B cell (primary cell): ENCODE measurements at regions not wholly inside any gene's neighbourhood (a gene's known extent, or its start where the extent isn't known, plus 50 kb on each side); places are given as distances from the start of the nearest gene placed in this dataset.

Source experiments
- ATAC-seq: fragments of 200-7000 bp; cut with Tn5 transposase; one replicate; pipeline ENCODE4 v1.10.0; 2021; ENCODE audit warnings: low read depth, mild to moderate bottlenecking, moderate number of reproducible peaks, moderate library complexity
- CTCF ChIA-PET: fragments of 350-600 bp; sonication (Branson Sonifier 250); formaldehyde crosslinking; loops from one replicate; lab custom pipeline; 2021; ENCODE audit warnings: antibody characterized with exemption, inconsistent platforms; lab: Charles Lee
- POLR2A ChIA-PET: fragments of 350-600 bp; sonication (Branson Sonifier 250); formaldehyde crosslinking; loops from one replicate; lab custom pipeline; 2021; ENCODE audit warnings: antibody characterized with exemption; lab: Charles Lee
- DNase-seq: peaks from one replicate; pipeline ENCODE4 v3.0.0; 2013
- H2AFZ ChIP-seq: 2 replicates; pipeline ENCODE4 v1.6.1; 2012; ENCODE audit warnings: mild to moderate bottlenecking, low read depth, low read length; ENCODE audit not compliant: insufficient read depth, poor library complexity, severe bottlenecking
- H3K27ac ChIP-seq, 2 donors: 1 replicate in 1 of 2; 2 replicates in 1 of 2; pipeline ENCODE4 v1.5.1; 2012 to 2013; ENCODE audit warnings: low read length in 2 of 2, mild to moderate bottlenecking in 2 of 2, moderate library complexity in 1 of 2
- H3K27me3 ChIP-seq, 4 experiments: fragments of 200-600 bp in 1 of 4; sonication (generic) in 1 of 4; replicated peaks in 1 of 4; 1 replicate in 2 of 4; 2 replicates in 2 of 4; pipeline versions ENCODE4 v1.6.1 to v1.7.0; 2013 to 2016; ENCODE audit warnings: low read length in 3 of 4, mild to moderate bottlenecking in 2 of 4, mixed read lengths in 1 of 4, moderate library complexity in 1 of 4; ENCODE audit not compliant: insufficient read depth in 4 of 4, control insufficient read depth in 3 of 4; ENCODE audit errors: control extremely low read depth in 1 of 4
- H3K36me3 ChIP-seq, 2 experiments: replicated peaks in 1 of 2; 1 replicate in 1 of 2; 2 replicates in 1 of 2; pipeline versions ENCODE4 v1.6.1 to v1.7.1; 2013; ENCODE audit warnings: low read length in 1 of 2; ENCODE audit not compliant: insufficient read depth in 2 of 2, control insufficient read depth in 1 of 2; ENCODE audit errors: control extremely low read depth in 1 of 2, extremely low read depth in 1 of 2
- H3K4me1 ChIP-seq, 2 donors: fragments of 200-600 bp in 1 of 2; sonication (generic) in 1 of 2; 1 replicate in 1 of 2; 2 replicates in 1 of 2; pipeline versions ENCODE4 v1.5.1 to v1.6.1; 2013 to 2017; ENCODE audit warnings: low read length in 2 of 2; ENCODE audit not compliant: control insufficient read depth in 2 of 2, insufficient read depth in 2 of 2
- H3K4me2 ChIP-seq: replicated peaks from 2 replicates; pipeline ENCODE3; 2012; ENCODE audit warnings: mild to moderate bottlenecking, low read depth, low read length; ENCODE audit not compliant: poor library complexity, severe bottlenecking
- H3K4me3 ChIP-seq, 5 experiments: fragments of 200-600 bp in 1 of 5; sonication (generic) in 1 of 5; 1 replicate in 3 of 5; 2 replicates in 2 of 5; pipeline versions ENCODE4 v1.5.1 to v1.7.0; 2011 to 2016; ENCODE audit warnings: low read length in 4 of 5, mild to moderate bottlenecking in 4 of 5, low read depth in 2 of 5, control low read depth in 1 of 5, moderate library complexity in 1 of 5; ENCODE audit not compliant: insufficient read depth in 1 of 5; ENCODE audit errors: control extremely low read depth in 1 of 5, extremely low read depth in 1 of 5
- H3K79me2 ChIP-seq: fragments of 200-600 bp; sonication (generic); one replicate; pipeline ENCODE4 v1.6.0; 2016; ENCODE audit warnings: low read length; ENCODE audit not compliant: control insufficient read depth, insufficient read depth
- H3K9ac ChIP-seq: fragments of 200-600 bp; sonication (generic); 2 replicates; pipeline ENCODE4 v1.6.1; 2017; ENCODE audit warnings: mild to moderate bottlenecking, low read length, moderate library complexity
- H3K9me3 ChIP-seq, 3 donors: one replicate each; pipeline versions ENCODE4 v1.6.1 to v1.7.1; 2013; ENCODE audit warnings: low read length in 2 of 3; ENCODE audit not compliant: control insufficient read depth in 2 of 3, insufficient read depth in 1 of 3; ENCODE audit errors: control extremely low read depth in 1 of 3
- H4K20me1 ChIP-seq: 2 replicates; pipeline ENCODE4 v1.6.0; 2012; ENCODE audit warnings: mild to moderate bottlenecking, low read length; ENCODE audit not compliant: insufficient read depth, control insufficient read depth, poor library complexity, severe bottlenecking
- H3K27ac Mint-ChIP-seq: one replicate; pipeline ENCODE4 v1.8.0; 2021; ENCODE audit warnings: mixed read lengths
- H3K27me3 Mint-ChIP-seq: one replicate; pipeline ENCODE4 v1.8.0; 2021; ENCODE audit warnings: mixed read lengths
- H3K4me1 Mint-ChIP-seq: one replicate; pipeline ENCODE4 v1.8.0; 2021; ENCODE audit warnings: mixed read lengths
- H3K4me3 Mint-ChIP-seq: one replicate; pipeline ENCODE4 v1.8.0; 2021; ENCODE audit warnings: mixed read lengths
- H3K9me3 Mint-ChIP-seq: one replicate; pipeline ENCODE4 v1.8.0; 2022; ENCODE audit warnings: mixed read lengths; ENCODE audit not compliant: insufficient read depth
- CTCF ChIP-seq: fragments of 200-600 bp; IDR thresholded peaks from one replicate; pipeline ENCODE4 v1.8.0; 2022; ENCODE audit warnings: antibody characterized with exemption, mild to moderate bottlenecking
- EZH2 ChIP-seq: IDR thresholded peaks from 2 replicates; pipeline ENCODE4 v1.6.1; 2012; ENCODE audit warnings: borderline replicate concordance, low read depth, mild to moderate bottlenecking, moderate library complexity, low read length; ENCODE audit not compliant: insufficient read depth, poor library complexity, severe bottlenecking
- whole genome bisulfite sequencing: methylation state at CpG from one replicate; pipeline ENCODE4 v1.1.5; 2013; ENCODE audit warnings: missing lambda C conversion rate; ENCODE audit not compliant: insufficient coverage; 5-methylcytosine and 5-hydroxymethylcytosine counted together
- intact Hi-C: fragments of 100-400 bp; cut with micrococcal nuclease; formaldehyde crosslinking; loops from one replicate; pipeline ENCODE4 v1.10.0; 2022

GRCh38 chr9:88235615-88236014, 97.3 kb upstream of the SPATA31C2 start:
- H3K79me2 ChIP-seq = no peaks in the 10 kb centered on the region
- H3K4me2 ChIP-seq = no peak overlapping the region
- Mint-ChIP-seq H3K9me3 (peaks cover 3% of the 10 kb centered on the region), H3K27ac (no peak overlapping the region), H3K27me3 (no peaks in the 10 kb centered on the region), H3K4me1 (no peaks in the 10 kb centered on the region), H3K4me3 (no peak overlapping the region)
- H3K9ac ChIP-seq = no peak overlapping the region
- ChIA-PET CTCF (no interaction called here), POLR2A (no interaction called here)
- DNase-seq = no peak
- peaks cover 0 to 5% (median 0%) of the 10 kb centered on the region in 3 donors for H3K9me3 ChIP-seq
- no peak for ATAC-seq
- TF ChIP-seq EZH2 (no peak), CTCF (no peak)
- no peaks in the 10 kb centered on the region for H3K36me3 ChIP-seq
- H3K27ac ChIP-seq = no peak overlapping the region
- no peaks in the 10 kb centered on the region for H3K27me3 ChIP-seq
- no peak overlapping the region for H2AFZ ChIP-seq
- no CpG with 5 or more reads among the region's 2 CpGs for WGBS
- no peaks in the 10 kb centered on the region for H4K20me1 ChIP-seq
- H3K4me1 ChIP-seq = no peaks in the 10 kb centered on the region
- intact Hi-C loops = no loop called here
- H3K4me3 ChIP-seq = no peak overlapping the region

- Histone ChIP-seq H3K9ac (no peak overlapping the region), H3K27ac (no peak overlapping the region), H3K4me1 (no peaks in the 10 kb centered on the region), H3K4me2 (no peak overlapping the region), H2AFZ (no peak overlapping the region), H3K79me2 (no peaks in the 10 kb centered on the region), H3K27me3 (no peaks in the 10 kb centered on the region), H3K4me3 (no peak overlapping the region), H3K9me3 (peaks cover 0 to 5% (median 0%) of the 10 kb centered on the region in 3 donors), H4K20me1 (no peaks in the 10 kb centered on the region), H3K36me3 (no peaks in the 10 kb centered on the region)
- 100% methylated on average over 2 of the region's 8 CpGs for WGBS
- Mint-ChIP-seq H3K27ac (no peak overlapping the region), H3K27me3 (no peaks in the 10 kb centered on the region), H3K4me1 (no peaks in the 10 kb centered on the region), H3K9me3 (peaks cover 6% of the 10 kb centered on the region), H3K4me3 (no peak overlapping the region)
- ATAC-seq = no peak
- ChIA-PET CTCF (no interaction called here), POLR2A (no interaction called here)
- intact Hi-C loops = no loop called here
- TF ChIP-seq CTCF (no peak), EZH2 (no peak)
- no peak for DNase-seq
Observed at GRCh38 chr9:88234114-88234513, 95.8 kb upstream of the SPATA31C2 start.
